GM23338 (cell line): ENCODE measurements at regions not wholly inside any gene's neighbourhood (a gene's known extent, or its start where the extent isn't known, plus 50 kb on each side); places are given as distances from the start of the nearest gene placed in this dataset.

Experiments used
- ATAC-seq: fragments of 200-7000 bp; cut with Tn5 transposase; 3 replicates; pipeline ENCODE4 v1.9.1; 2020
- DNase-seq: peaks from one replicate; pipeline ENCODE4 v3.0.0-alpha.2; 2015; ENCODE audit warnings: low spot score
- H2AFZ ChIP-seq: fragments of 200-600 bp; sonication (generic); 2 replicates; pipeline ENCODE4 v1.8.0; 2016; ENCODE audit warnings: antibody characterized with exemption, mild to moderate bottlenecking, moderate library complexity
- H3F3A ChIP-seq: fragments of 200-600 bp; sonication (generic); replicated peaks from 2 replicates; pipeline ENCODE4 v1.8.0; 2017; ENCODE audit warnings: antibody characterized with exemption, mixed run types, low read depth
- H3K27ac ChIP-seq: fragments of 200-600 bp; sonication (generic); 2 replicates; pipeline ENCODE4 v1.6.1; 2016; ENCODE audit warnings: low read depth
- H3K27me3 ChIP-seq: fragments of 200-600 bp; sonication (generic); 2 replicates; pipeline ENCODE4 v1.8.0; 2016; ENCODE audit warnings: mild to moderate bottlenecking, mixed run types, moderate library complexity; ENCODE audit not compliant: insufficient read depth
- H3K36me3 ChIP-seq: fragments of 200-600 bp; sonication (generic); 2 replicates; pipeline ENCODE4 v1.8.0; 2016; ENCODE audit warnings: mild to moderate bottlenecking; ENCODE audit not compliant: insufficient read depth
- H3K4me1 ChIP-seq: fragments of 200-600 bp; sonication (generic); 2 replicates; pipeline ENCODE4 v1.8.0; 2016; ENCODE audit warnings: mild to moderate bottlenecking, moderate library complexity; ENCODE audit not compliant: insufficient read depth
- H3K4me2 ChIP-seq: fragments of 200-600 bp; sonication (generic); 2 replicates; pipeline ENCODE4 v1.7.1; 2017; ENCODE audit warnings: mixed run types
- H3K4me3 ChIP-seq: fragments of 200-600 bp; sonication (generic); 2 replicates; pipeline ENCODE4 v1.6.1; 2016; ENCODE audit warnings: mixed run types
- H3K79me2 ChIP-seq: fragments of 200-600 bp; sonication (generic); replicated peaks from 2 replicates; pipeline ENCODE4 v1.8.0; 2017; ENCODE audit warnings: mild to moderate bottlenecking; ENCODE audit not compliant: insufficient read depth
- H3K9me2 ChIP-seq: fragments of 200-600 bp; sonication (generic); 2 replicates; pipeline ENCODE4 v1.8.0; 2017; ENCODE audit not compliant: insufficient read depth
- H4K20me1 ChIP-seq: fragments of 200-600 bp; sonication (generic); replicated peaks from 2 replicates; pipeline ENCODE4 v1.8.0; 2017; ENCODE audit warnings: mild to moderate bottlenecking; ENCODE audit not compliant: insufficient read depth
- H3K27ac Mint-ChIP-seq: 2 replicates; pipeline ENCODE4 v1.8.0; 2020; ENCODE audit warnings: inconsistent platforms, mild to moderate bottlenecking, moderate library complexity, mixed read lengths
- H3K27me3 Mint-ChIP-seq: 3 replicates; pipeline ENCODE4 v1.8.0; 2022; ENCODE audit warnings: low read depth, mild to moderate bottlenecking, moderate library complexity, mixed read lengths, inconsistent platforms; ENCODE audit not compliant: insufficient read depth, poor library complexity
- H3K36me3 Mint-ChIP-seq: 3 replicates; pipeline ENCODE4 v1.8.0; 2021; ENCODE audit warnings: low read depth, mild to moderate bottlenecking, inconsistent platforms, moderate library complexity, mixed read lengths
- H3K4me1 Mint-ChIP-seq: 3 replicates; pipeline ENCODE4 v1.8.0; 2020; ENCODE audit warnings: mild to moderate bottlenecking, inconsistent platforms, mixed read lengths
- H3K4me3 Mint-ChIP-seq: 3 replicates; pipeline ENCODE4 v1.8.0; 2021; ENCODE audit warnings: moderate library complexity, mild to moderate bottlenecking, inconsistent platforms, mixed read lengths
- H3K9me3 Mint-ChIP-seq: 3 replicates; pipeline ENCODE4 v1.8.0; 2020; ENCODE audit warnings: moderate library complexity, mild to moderate bottlenecking, inconsistent platforms, mixed read lengths
- CREB1 ChIP-seq: fragments of 250-450 bp; sonication (Bioruptor Pico); IDR thresholded peaks from 2 replicates; pipeline ENCODE4 v1.5.0; 2020; ENCODE audit warnings: low read depth, mild to moderate bottlenecking, moderate library complexity
- CTCF ChIP-seq, 2 experiments: fragments of 200-600 bp in 1 of 2; sonication (generic) in 1 of 2; conservative IDR thresholded peaks; 2 replicates each; pipeline versions ENCODE4 v1.5.1 to v1.6.1; 2016 to 2017; ENCODE audit warnings: antibody characterized with exemption in 2 of 2, low read depth in 2 of 2, mild to moderate bottlenecking in 2 of 2, moderate library complexity in 1 of 2
- ETS1 ChIP-seq: IDR thresholded peaks from 2 replicates; pipeline ENCODE4 v1.6.1; 2016; ENCODE audit warnings: antibody characterized with exemption
- EZH2 ChIP-seq: fragments of 200-600 bp; sonication (generic); IDR thresholded peaks from one replicate; pipeline ENCODE4 v1.8.0; 2017; ENCODE audit warnings: antibody characterized with exemption, mild to moderate bottlenecking, low read depth; ENCODE audit not compliant: unreplicated experiment
- EZH2phosphoT487 ChIP-seq: fragments of 200-600 bp; sonication (generic); IDR thresholded peaks from one replicate; pipeline ENCODE4 v1.8.1; 2018; ENCODE audit warnings: antibody characterized with exemption; ENCODE audit not compliant: unreplicated experiment
- JUNB ChIP-seq: IDR thresholded peaks from one replicate; pipeline ENCODE4 v1.6.1; 2016; ENCODE audit warnings: antibody characterized with exemption; ENCODE audit not compliant: unreplicated experiment
- NANOG ChIP-seq: IDR thresholded peaks from 2 replicates; pipeline ENCODE4 v1.6.1; 2016; ENCODE audit warnings: antibody characterized with exemption, borderline replicate concordance
- POLR2AphosphoS5 ChIP-seq: IDR thresholded peaks from 2 replicates; pipeline ENCODE4 v1.6.1; 2016; ENCODE audit warnings: antibody characterized with exemption, low read depth
- REST ChIP-seq: IDR thresholded peaks from one replicate; pipeline ENCODE4 v1.6.1; 2018; ENCODE audit warnings: antibody characterized with exemption; ENCODE audit not compliant: unreplicated experiment
- STAT1 ChIP-seq: IDR thresholded peaks from one replicate; pipeline ENCODE4 v1.6.1; 2016; ENCODE audit warnings: antibody characterized with exemption; ENCODE audit not compliant: unreplicated experiment
- ZNF114 ChIP-seq: fragments of 250-450 bp; sonication (Bioruptor Pico); IDR thresholded peaks from 2 replicates; pipeline ENCODE4 v1.5.0; 2020; ENCODE audit warnings: mild to moderate bottlenecking, moderate library complexity
- ZNF331 ChIP-seq: fragments of 250-450 bp; sonication (Bioruptor Pico); IDR thresholded peaks from 2 replicates; pipeline ENCODE4 v1.5.0; 2020; ENCODE audit warnings: low read depth, mild to moderate bottlenecking, moderate library complexity
- ZNF462 ChIP-seq: fragments of 250-450 bp; sonication (Bioruptor Pico); IDR thresholded peaks from 2 replicates; pipeline ENCODE4 v1.5.0; 2020; ENCODE audit warnings: mild to moderate bottlenecking, moderate library complexity

GRCh38 chrX:137423241-137423640 lies 142.7 kb upstream of the ZIC3 start:
- peaks cover 65% of the 10 kb centered on the region for H3K27me3 ChIP-seq
- H3K4me2 ChIP-seq = peak overlapping the region; percentile 81; the same call in 1 of the 2 replicates
- TF ChIP-seq EZH2 = no peak
- no peak for TF ChIP-seq ETS1
- no peak for TF ChIP-seq ZNF462
- TF ChIP-seq STAT1 = no peak
- no peak for TF ChIP-seq CREB1 (CRISPR knock-in tag)
- TF ChIP-seq CTCF (conservative IDR thresholded peaks at IDR 0.05; ENCODE audit: low read depth in 2 of 2) = no peak
- no peak for TF ChIP-seq POLR2AphosphoS5
- no peak for TF ChIP-seq EZH2phosphoT487
- no peak for TF ChIP-seq JUNB
- TF ChIP-seq ZNF114 = no peak
- no peak for TF ChIP-seq ZNF331 (CRISPR knock-in tag)
- no peak for TF ChIP-seq REST
- no peak for TF ChIP-seq NANOG
- Mint-ChIP-seq H3K9me3 (no peaks in the 10 kb centered on the region; the same call in 2 of the 3 replicates), H3K36me3 (no peaks in the 10 kb centered on the region), H3K4me3 (peak overlapping the region; percentile 34; the same call in 1 of the 3 replicates), H3K27me3 (peaks cover 40% of the 10 kb centered on the region), H3K4me1 (peaks cover 23% of the 10 kb centered on the region), H3K27ac (no peak overlapping the region)
- H3K9me2 ChIP-seq = no peaks in the 10 kb centered on the region
- no peak overlapping the region for H3K27ac ChIP-seq
- no peaks in the 10 kb centered on the region for H3K79me2 ChIP-seq
- no peak for ATAC-seq
- H2AFZ ChIP-seq = no peak overlapping the region
- H3K36me3 ChIP-seq = no peaks in the 10 kb centered on the region
- H3K4me3 ChIP-seq = no peak overlapping the region
- H3K4me1 ChIP-seq = peaks cover 18% of the 10 kb centered on the region; the same call in 1 of the 2 replicates
- no peaks in the 10 kb centered on the region for H4K20me1 ChIP-seq
- H3F3A ChIP-seq = 0 out of 2 replicates have a peak, but pooled peaks cover 3% of the 10 kb centered on the region
- no peak for DNase-seq
